ENCODE measurements at regions not wholly inside any gene's neighbourhood (a gene's known extent, or its start where the extent isn't known, plus 50 kb on each side); places are given as distances from the start of the nearest gene placed in this dataset.

GRCh38 chr4:95758001-95758400 is 81.9 kb upstream of the PDHA2 start:
- DNase-seq (ENCODE audit: low read depth, low spot score): peak; percentile 44
- H3K4me3 ChIP-seq (replicated peaks in 1 of 3; ENCODE audit: insufficient read depth in 1 of 3, low read depth in 1 of 3, low read length in 3 of 3): no peak overlapping the region
- peak overlapping the region; percentile 17 for H3K4me2 ChIP-seq (ENCODE audit: insufficient read depth, low read length)
- BruUV-seq (replicated peaks): no TSS peak
- TF ChIP-seq MYC (IDR thresholded peaks at IDR 0.05; ENCODE audit: low read depth, low read length) (no peak), JUN (IDR thresholded peaks at IDR 0.05; ENCODE audit: borderline replicate concordance, insufficient read depth, insufficient read length, low read depth) (no peak), POLR2AphosphoS5 (IDR thresholded peaks at IDR 0.05; ENCODE audit: insufficient read depth, low read depth, low read length) (no peak), GATA2 (IDR thresholded peaks at IDR 0.05; ENCODE audit: insufficient read depth, insufficient read length, low read depth, low read length) (no peak), EZH2 (IDR thresholded peaks at IDR 0.05; ENCODE audit: borderline replicate concordance, low read depth, low read length, severe bottlenecking) (no peak), MAX (IDR thresholded peaks at IDR 0.05; ENCODE audit: insufficient read depth, insufficient read length) (no peak), FOS (IDR thresholded peaks at IDR 0.05; ENCODE audit: borderline replicate concordance, insufficient read depth, low read length) (no peak), CTCF (IDR thresholded peaks at IDR 0.05; ENCODE audit: extremely low read depth in 1 of 2, insufficient read depth in 1 of 2, low read depth in 1 of 2, low read length in 2 of 2) (no peak), POLR2A (IDR thresholded peaks at IDR 0.05; ENCODE audit: low read depth, low read length) (no peak)
- H3K9ac ChIP-seq (replicated peaks; ENCODE audit: extremely low read depth, insufficient read depth, low read length): no peak overlapping the region
- CTCF ChIA-PET: no interaction called here
- intact Hi-C loops (cut with micrococcal nuclease): no loop called here
- H3K36me3 ChIP-seq (ENCODE audit: control insufficient read depth in 2 of 2, extremely low read depth in 1 of 2, insufficient read depth in 2 of 2, low read length in 2 of 2): no peaks in the 10 kb centered on the region
- no peaks in the 10 kb centered on the region for H3K9me1 ChIP-seq (replicated peaks; ENCODE audit: control insufficient read depth, extremely low read depth, insufficient read depth, low read length)
- no peaks in the 10 kb centered on the region for H3K27me3 ChIP-seq (ENCODE audit: control insufficient read depth in 2 of 2, insufficient read depth in 2 of 2, low read length in 2 of 2)
- POLR2A ChIA-PET: no interaction called here
- no peaks in the 10 kb centered on the region for H4K20me1 ChIP-seq (replicated peaks; ENCODE audit: control insufficient read depth, extremely low read depth, insufficient read depth, low read length)
- dilution Hi-C loops (cut with MboI; ENCODE audit: extremely low pct_ligation_motif_present, low sequenced_read_pairs): no loop called here
- peaks cover 30% of the 10 kb centered on the region for H3K4me1 ChIP-seq (ENCODE audit: control insufficient read depth, extremely low read depth, insufficient read depth, low read length)
- H3K9me3 ChIP-seq (replicated peaks; ENCODE audit: control insufficient read depth, insufficient read depth, low read length): no peaks in the 10 kb centered on the region
- no peak overlapping the region for H2AFZ ChIP-seq (ENCODE audit: low read depth, low read length)
- FAIRE-seq: no peak
- no peaks in the 10 kb centered on the region for H3K79me2 ChIP-seq (ENCODE audit: control insufficient read depth, insufficient read depth, low read length)
- peak overlapping the region; percentile 40 for H3K27ac ChIP-seq (ENCODE audit: insufficient read depth, low read depth, low read length)

Measured in endothelial cell of umbilical vein (primary cell).